SKM-1 (cell line): ENCODE measurements at regions not wholly inside any gene's neighbourhood (a gene's known extent, or its start where the extent isn't known, plus 50 kb on each side); places are given as distances from the start of the nearest gene placed in this dataset.
A peak's percentile ranks its signal among the peaks of the same experiment; 100 is the strongest.
"Not testable (repeated sequence)": the region's sequence is repeated elsewhere in the genome, so short reads cannot be mapped to it uniquely, and the experiment has no call there.

Experiments used
- DNase-seq: peaks from one replicate; lab custom pipeline; 2025; ENCODE audit not compliant: unreplicated experiment; lab: John Stamatoyannopoulos, UW

- no peak for DNase-seq
These were observed 50.0 kb downstream of the SPRING1 start for GRCh38 chr12:116687888-116688287.

GRCh38 chr12:116684891-116685290, 53.0 kb downstream of the SPRING1 start:
- no peak for DNase-seq

GRCh38 chr12:116677202-116677661, 60.6 kb downstream of the SPRING1 start:
- peak; percentile 58 for DNase-seq

GRCh38 chr12:116675339-116676107, 62.3 kb downstream of the SPRING1 start:
- DNase-seq = no peak

DNA sequence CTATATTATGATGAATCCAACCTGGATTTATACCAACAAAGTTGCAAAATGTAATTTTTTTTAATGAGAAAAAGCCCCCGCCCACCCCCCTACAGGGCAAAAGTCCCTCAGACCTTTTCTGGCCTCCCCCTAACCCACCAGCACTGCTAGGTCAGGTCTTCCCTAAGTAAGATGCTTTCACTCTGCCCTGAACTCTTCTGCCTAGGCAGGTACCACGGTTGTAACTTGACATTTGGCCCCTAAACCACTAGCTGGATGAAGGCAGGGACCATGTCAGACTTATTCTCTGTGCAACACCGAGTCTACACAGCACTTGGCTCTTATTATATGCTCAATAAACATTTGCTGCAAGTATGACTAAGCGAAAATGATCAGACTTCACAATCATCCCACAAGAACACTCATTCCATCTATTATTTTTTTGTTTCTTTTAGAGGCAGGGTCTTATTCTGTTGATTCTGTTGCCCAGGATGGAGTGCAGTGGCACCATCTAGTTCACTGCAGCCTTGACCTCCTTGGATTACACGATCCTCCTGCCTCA, 63.2 kb downstream of the SPRING1 start:
- DNase-seq = no peak

GRCh38 chr12:116673681-116674111, 64.2 kb downstream of the SPRING1 start:
- no peak for DNase-seq

- no peak for DNase-seq
These were observed 64.9 kb downstream of the SPRING1 start for GRCh38 chr12:116672842-116673516.

GRCh38 chr12:116672010-116672409, 65.9 kb downstream of the SPRING1 start:
- no peak for DNase-seq

GRCh38 chr12:116670859-116671258, 67.0 kb downstream of the SPRING1 start:
- DNase-seq = no peak

GRCh38 chr12:116667752-116668151, 70.1 kb downstream of the SPRING1 start:
- no peak for DNase-seq

DNA sequence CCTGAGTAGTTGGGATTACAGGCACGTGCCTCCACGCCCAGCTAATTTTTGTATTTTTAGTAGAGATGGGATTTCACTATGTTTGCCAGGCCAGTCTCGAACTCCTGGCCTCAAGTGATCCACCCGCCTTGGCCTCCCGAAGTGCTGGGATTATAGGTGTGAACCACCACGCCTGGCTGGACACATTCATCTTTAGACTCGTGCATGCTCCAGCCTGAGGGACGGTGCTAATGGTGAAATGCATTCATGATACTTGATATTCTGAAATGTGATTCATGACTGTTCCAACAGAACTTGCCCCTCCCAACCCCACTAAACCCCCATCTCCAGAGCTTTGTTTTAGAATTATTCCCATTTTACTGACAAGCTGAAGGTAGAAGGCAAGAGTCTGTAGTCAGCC, 71.0 kb downstream of the SPRING1 start:
- DNase-seq = not testable (repeated sequence)

GRCh38 chr12:116666305-116666673, 71.6 kb downstream of the SPRING1 start:
- no peak for DNase-seq

- DNase-seq = no peak
These were observed 72.1 kb downstream of the SPRING1 start for GRCh38 chr12:116665666-116666304.

- no peak for DNase-seq
These were observed 73.8 kb downstream of the SPRING1 start for GRCh38 chr12:116664085-116664484.

GRCh38 chr12:116662612-116663144, 75.2 kb downstream of the SPRING1 start:
- DNase-seq = no peak

DNA sequence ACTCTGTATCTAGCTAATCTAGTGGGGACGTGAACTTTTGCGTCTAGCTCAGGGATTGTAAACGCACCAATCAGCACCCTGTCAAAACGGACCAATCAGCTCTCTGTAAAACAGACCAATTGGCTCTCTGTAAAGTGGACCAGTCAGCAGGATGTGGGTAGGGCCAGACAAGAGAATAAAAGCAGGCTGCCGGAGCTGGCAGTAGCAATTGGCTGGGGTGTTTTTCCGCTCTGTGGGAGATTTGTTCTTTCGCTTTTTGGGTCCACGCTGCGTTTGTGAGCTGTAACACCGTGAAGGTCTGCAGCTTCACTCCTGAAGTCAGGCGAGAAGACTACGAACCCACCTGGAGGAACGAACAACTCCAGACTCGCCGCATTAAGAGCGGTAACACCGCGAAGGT, 76.5 kb downstream of the SPRING1 start:
- DNase-seq = no peak

GRCh38 chr12:116660740-116661139, 77.1 kb downstream of the SPRING1 start:
- not testable (repeated sequence) for DNase-seq

- DNase-seq = no peak
These were observed 77.9 kb downstream of the SPRING1 start for GRCh38 chr12:116659771-116660481.

DNA sequence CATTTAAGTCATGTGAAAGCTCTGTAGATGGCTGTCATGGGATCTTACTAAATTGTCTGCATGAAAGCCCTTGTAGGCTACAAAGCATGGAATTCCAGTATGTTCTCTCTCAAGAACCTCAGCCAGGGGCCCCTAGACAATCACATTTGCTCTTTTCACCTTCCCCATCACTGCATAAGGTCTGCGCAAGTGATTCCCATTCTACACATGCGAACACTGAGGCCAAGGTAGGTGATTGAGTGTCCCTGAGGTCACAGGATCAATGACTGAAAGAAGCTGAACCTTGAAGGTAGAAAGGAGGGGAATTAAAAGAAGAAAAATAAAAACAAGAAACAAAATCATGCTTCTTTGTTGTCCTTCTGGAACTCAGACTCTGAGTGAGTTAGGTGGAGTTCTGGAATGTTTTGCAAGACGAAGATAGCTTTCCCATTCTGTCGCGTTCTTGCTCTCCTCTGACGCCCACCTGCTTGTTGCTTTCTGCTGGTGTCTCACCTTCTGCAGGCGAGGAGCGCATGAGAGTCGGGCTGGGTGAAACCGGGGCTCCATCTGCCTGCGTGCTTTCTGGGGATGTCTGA, 79.9 kb downstream of the SPRING1 start:
- DNase-seq = no peak

DNA sequence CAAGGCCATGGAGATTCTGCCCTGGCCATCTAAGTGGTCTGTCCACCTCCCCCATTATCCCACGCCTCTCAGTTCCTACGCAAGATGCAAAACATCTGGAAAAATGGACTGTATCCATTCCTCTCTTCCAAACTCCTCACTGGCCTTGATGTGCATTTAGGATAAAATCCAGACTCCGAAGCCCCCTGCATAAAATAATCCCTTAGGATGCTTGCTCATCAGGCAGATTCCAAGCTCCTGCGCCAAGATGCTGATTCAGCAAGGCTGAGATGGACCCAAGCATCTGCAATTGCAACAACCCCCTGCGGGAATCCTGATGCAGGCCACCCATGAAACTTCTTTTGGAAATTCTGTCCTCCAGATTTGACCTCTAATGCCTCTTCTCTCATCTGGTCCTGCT, 81.6 kb downstream of the SPRING1 start:
- no peak for DNase-seq
